ENCODE measurements at regions not wholly inside any gene's neighbourhood (a gene's known extent, or its start where the extent isn't known, plus 50 kb on each side); places are given as distances from the start of the nearest gene placed in this dataset.

- no peak for DNase-seq
Measured at GRCh38 chr2:136550181-136550580, 215.2 kb upstream of the THSD7B start.

DNA sequence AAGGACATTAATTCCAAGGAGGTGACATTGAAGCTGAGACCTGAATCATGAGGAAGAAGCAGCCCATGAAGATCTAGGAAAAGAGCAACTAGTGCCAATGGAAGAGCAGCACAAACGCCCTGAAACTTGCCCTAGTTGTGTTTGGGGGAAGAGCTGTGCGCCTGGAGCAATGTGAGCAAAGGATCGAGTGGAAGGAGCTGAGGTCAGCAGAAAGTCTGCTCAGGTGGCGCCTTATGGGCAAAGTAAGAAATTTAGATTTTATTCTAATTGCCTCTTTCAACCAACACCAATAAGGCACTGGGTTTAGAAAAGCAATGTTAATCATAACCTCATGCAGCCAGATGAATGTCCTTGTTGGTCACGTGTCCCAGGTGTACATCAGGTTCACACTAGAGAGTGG, 226.0 kb upstream of the THSD7B start:
- no peak for DNase-seq

DNA sequence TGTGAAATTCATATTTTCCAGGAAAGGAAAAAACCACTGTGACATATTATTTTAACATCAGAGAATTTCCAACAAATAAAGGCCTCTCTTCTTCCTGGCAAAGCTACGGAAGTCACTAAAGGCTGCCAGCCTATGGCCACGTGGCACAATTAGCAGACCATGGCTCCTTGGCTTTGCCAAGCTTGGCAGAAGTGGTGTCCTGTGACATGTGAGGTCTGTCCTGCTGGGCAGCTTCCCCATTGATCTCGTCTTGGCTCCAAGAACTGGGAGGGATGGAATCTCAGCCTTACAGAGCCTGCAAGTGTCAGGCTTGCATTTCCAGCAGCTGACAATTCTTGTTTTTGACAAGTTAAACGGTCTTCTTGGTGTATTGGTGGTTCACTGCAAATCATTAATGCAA, 226.9 kb upstream of the THSD7B start:
- no peak for DNase-seq

- no peak for DNase-seq
Measured at GRCh38 chr2:136534811-136535210, 230.5 kb upstream of the THSD7B start.

DNA sequence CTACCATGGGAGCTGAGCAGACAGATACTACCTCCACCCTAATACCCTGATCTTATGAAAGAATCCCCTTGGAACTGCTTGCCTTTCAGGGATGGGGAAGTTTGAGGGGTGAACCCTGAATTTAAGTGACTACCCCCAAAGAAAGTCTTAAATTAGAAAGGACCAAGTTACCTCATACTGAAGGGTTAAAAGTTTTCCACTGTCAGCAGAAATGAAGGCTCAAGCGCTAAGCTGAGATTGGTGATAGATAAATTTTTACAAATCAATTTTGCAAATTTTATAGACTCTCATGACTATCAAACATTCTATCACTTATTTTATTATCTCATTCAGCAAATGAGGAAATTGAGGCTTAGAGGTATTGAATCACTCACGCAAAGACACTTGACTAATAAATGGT, 233.2 kb upstream of the THSD7B start:
- no peak for DNase-seq

DNA sequence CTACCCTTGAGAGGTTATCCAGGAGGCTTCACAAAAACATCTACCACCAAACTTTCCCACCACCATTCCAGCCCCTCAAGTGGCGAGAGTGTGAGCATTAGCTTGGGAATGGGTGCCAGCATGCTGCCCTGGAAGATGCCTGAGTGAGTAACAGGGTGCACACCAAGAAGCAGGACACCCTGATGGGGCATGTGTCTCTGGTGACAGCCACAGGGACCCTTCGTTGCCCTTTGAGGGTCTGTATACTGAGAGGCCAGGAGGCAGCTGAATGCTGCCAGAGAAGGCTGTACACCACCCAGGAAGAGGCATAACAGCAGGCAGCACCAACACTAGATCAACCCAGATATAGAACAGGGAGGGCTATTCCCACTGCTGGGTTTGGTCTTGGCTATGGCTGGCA, 233.6 kb upstream of the THSD7B start:
- no peak for DNase-seq

GRCh38 chr2:136530146-136530545, 235.2 kb upstream of the THSD7B start:
- no peak for DNase-seq

DNA sequence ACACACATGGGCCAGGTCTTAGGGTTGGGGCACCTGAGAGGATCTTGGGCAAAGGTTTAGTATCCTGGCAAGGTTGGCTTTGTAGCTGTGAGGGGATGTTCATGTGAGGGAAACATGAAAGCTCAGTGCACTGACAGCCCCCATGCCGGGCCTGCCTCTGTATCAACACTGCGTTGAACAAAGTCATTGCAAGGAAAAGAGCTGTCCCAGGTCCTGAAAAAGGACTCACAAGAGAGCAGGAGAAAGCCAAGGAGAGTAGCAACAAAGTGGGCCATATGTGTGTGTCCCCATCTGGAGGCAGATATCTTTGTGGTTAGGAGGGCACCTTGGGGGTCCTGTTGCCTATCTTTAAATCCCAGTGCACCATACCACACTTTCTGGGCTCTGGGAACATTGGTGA, 237.8 kb upstream of the THSD7B start:
- DNase-seq, result peak; percentile 35

- no peak for DNase-seq
Measured at GRCh38 chr2:136522724-136523123, 242.6 kb upstream of the THSD7B start.

- DNase-seq, result no peak
Measured at GRCh38 chr2:136517716-136518115, 247.6 kb upstream of the THSD7B start.

DNA sequence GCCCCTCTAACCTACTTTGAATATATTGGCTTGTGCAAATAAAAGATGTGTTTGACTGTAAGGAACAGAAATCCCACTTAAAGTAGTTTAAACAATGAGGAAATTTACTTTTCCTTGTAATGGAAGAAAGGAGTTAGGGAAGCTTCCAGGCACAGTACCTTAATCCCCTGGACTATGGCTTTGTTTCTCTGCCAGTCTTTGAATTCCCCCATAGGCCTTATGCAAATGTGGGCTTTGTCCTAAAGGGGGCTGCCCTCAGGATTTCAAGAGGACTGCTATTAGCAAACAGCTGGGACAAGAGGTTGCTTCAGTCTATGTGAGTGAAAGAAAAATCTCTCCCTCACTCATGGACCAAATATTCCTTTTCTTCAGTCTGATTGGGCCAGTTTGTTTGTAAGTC, 255.1 kb upstream of the THSD7B start:
- no peak for DNase-seq

DNA sequence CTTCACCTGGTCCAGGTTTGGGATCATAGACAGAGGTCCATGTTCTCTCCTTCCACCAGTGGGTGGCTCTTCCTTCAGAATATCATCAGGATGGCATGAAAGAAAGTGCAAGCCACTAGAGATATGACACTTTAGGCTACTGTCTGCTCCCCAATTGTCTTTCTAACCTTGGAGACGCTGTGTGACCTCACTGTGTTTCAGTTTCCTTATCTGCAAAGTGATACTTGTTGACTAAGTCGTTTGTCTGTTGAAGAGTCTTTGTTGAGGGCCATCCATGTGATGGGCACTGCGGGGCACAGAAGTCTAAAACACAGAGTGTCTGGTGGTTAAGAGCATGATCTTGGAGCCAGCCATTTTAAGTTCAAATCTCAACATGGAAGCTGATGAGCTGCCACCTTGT, 259.9 kb upstream of the THSD7B start:
- DNase-seq, result no peak

DNA sequence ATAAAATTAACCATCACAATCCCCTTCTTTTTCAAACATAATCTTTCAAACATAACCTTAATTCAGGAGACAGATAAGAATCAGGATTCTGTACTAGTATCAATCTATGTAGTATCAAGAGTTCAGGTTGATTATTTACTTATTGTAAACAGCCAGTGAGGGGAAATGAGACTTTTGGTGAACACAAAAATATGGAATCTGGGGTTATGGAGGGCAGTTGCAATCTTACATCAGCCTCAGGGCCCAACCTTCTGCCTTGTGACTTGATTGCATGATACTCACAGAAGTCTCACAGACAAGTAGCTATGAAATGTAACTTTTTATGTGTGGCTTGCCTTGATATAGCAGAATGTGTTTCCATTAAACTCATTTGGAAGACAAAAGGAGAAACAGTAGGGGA, 262.7 kb upstream of the THSD7B start:
- no peak for DNase-seq

- no peak for DNase-seq
Measured at GRCh38 chr2:136497709-136498108, 267.6 kb upstream of the THSD7B start.

GRCh38 chr2:136496966-136497365, 268.4 kb upstream of the THSD7B start:
- no peak for DNase-seq

GRCh38 chr2:136495636-136496035, 269.7 kb upstream of the THSD7B start:
- DNase-seq, result no peak

- DNase-seq, result no peak
Measured at GRCh38 chr2:136492901-136493300, 272.4 kb upstream of the THSD7B start.

GRCh38 chr2:136490100-136490499, 275.2 kb upstream of the THSD7B start:
- DNase-seq, result no peak

DNA sequence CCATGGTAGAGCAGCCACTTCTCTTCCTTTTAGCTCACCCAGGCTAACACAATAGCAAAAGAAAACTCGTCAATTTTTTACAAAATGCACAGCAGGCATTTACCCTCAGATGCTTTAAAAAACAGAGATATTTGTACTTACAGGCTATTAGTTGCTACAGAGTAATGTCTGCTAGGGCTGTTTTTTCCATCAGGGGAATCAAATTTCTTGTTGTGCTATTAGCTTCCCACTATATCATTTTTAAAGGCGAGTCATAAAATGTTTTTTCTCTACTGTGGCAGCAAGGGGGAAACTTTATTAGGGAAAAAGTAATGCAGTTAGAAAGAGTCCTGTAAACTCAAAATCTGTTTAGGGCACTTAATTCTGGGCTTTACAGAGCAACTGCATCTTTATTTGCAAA, 277.9 kb upstream of the THSD7B start:
- DNase-seq, result no peak

GRCh38 chr2:136486115-136486514, 279.2 kb upstream of the THSD7B start:
- DNase-seq, result no peak

DNA sequence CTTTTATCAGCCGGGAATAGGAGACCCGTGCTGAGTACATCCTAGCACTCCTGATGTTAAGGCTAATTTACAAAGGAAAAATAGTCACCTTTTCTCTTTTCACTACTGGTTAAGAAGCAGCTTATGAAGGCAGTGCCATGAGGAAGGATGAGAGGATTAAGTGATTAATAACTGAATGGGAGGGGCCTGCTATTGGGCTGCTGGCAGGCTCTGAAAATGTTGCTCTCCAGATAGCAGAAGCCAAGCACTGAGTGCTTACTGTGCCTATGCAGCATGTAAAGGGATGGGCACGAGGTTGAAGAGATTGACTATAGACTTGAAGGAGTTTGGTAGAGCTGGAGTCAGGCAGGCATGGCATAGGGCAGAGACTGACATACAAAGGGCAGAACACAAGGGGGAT, 282.4 kb upstream of the THSD7B start:
- no peak for DNase-seq

DNA sequence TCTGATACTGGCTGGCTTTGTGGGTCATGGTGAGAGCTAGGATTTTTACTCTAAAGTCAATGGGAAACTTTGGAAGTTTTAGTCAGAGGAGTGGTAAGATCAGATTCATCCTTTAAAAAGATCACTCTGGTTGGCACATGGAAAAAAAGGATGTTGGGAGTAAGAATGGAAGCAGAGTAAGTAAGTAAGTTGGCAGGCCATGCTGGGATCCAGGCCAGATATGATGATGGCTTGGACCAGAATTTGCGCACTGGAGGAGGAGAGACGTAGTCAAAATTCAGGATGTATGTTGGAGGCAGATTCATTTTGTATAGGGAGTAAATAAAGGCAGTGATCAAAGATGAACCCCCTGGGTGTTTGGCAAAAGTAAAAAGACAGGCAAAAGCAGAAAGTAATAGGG, 283.3 kb upstream of the THSD7B start:
- no peak for DNase-seq

- DNase-seq, result no peak
Measured at GRCh38 chr2:136479696-136480095, 285.6 kb upstream of the THSD7B start.

GRCh38 chr2:136468799-136469369, 296.5 kb upstream of the THSD7B start:
- DNase-seq, result no peak

- no peak for DNase-seq
Measured at GRCh38 chr2:136452528-136452927, 312.8 kb upstream of the THSD7B start.

Measured in hematopoietic multipotent progenitor cell treated with erythropoietin and hydrocortisone succinate and interleukin-3 and kit ligand, for 8 days (in vitro differentiated cells).